SK-N-SH treated with all-trans-retinoic acid at 6 μM for 48 hours (cell line): ENCODE measurements at regions not wholly inside any gene's neighbourhood (a gene's known extent, or its start where the extent isn't known, plus 50 kb on each side); places are given as distances from the start of the nearest gene placed in this dataset.

Source experiments
- BACH2 ChIP-seq: fragments of 250-450 bp; sonication (Bioruptor Pico); IDR thresholded peaks from 2 replicates; pipeline ENCODE4 v1.9.0; 2021; ENCODE audit warnings: mild to moderate bottlenecking, borderline replicate concordance
- ISL1 ChIP-seq: fragments of 250-450 bp; sonication (Bioruptor Pico); IDR thresholded peaks from 2 replicates; pipeline ENCODE4 v2.1.2; 2022; ENCODE audit warnings: mild to moderate bottlenecking, moderate library complexity
- OSR1 ChIP-seq: fragments of 250-450 bp; sonication (Bioruptor Pico); IDR thresholded peaks from 2 replicates; pipeline ENCODE4 v1.8.0; 2022; ENCODE audit warnings: moderate library complexity, mild to moderate bottlenecking, inconsistent platforms
- RARB ChIP-seq: fragments of 250-450 bp; sonication (Bioruptor Pico); IDR thresholded peaks from 2 replicates; pipeline ENCODE4 v1.8.0; 2021; ENCODE audit warnings: mild to moderate bottlenecking, moderate library complexity
- ZFP3 ChIP-seq: fragments of 250-450 bp; sonication (Bioruptor Pico); IDR thresholded peaks from 2 replicates; pipeline ENCODE4 v1.5.0; 2020; ENCODE audit warnings: mild to moderate bottlenecking, moderate library complexity
- ZFP30 ChIP-seq: fragments of 450-650 bp; formaldehyde crosslinking; IDR thresholded peaks from 2 replicates; pipeline ENCODE4 v1.5.0; 2022; ENCODE audit warnings: mild to moderate bottlenecking, moderate library complexity
- ZNF70 ChIP-seq: fragments of 450-650 bp; formaldehyde crosslinking; IDR thresholded peaks from 2 replicates; pipeline ENCODE4 v1.5.0; 2020; ENCODE audit warnings: mild to moderate bottlenecking, moderate library complexity
- TF ChIP-seq, protein P1 (sequence below): fragments of 250-450 bp; sonication (Bioruptor Pico); IDR thresholded peaks from 2 replicates; pipeline ENCODE4 v1.5.1; 2020; ENCODE audit warnings: low read depth, mild to moderate bottlenecking, moderate library complexity
- TF ChIP-seq, protein P2 (sequence below): fragments of 250-450 bp; sonication (Bioruptor Pico); IDR thresholded peaks from 2 replicates; pipeline ENCODE4 v1.8.0; 2021; ENCODE audit warnings: low read depth, mild to moderate bottlenecking, moderate library complexity, borderline replicate concordance

DNA sequence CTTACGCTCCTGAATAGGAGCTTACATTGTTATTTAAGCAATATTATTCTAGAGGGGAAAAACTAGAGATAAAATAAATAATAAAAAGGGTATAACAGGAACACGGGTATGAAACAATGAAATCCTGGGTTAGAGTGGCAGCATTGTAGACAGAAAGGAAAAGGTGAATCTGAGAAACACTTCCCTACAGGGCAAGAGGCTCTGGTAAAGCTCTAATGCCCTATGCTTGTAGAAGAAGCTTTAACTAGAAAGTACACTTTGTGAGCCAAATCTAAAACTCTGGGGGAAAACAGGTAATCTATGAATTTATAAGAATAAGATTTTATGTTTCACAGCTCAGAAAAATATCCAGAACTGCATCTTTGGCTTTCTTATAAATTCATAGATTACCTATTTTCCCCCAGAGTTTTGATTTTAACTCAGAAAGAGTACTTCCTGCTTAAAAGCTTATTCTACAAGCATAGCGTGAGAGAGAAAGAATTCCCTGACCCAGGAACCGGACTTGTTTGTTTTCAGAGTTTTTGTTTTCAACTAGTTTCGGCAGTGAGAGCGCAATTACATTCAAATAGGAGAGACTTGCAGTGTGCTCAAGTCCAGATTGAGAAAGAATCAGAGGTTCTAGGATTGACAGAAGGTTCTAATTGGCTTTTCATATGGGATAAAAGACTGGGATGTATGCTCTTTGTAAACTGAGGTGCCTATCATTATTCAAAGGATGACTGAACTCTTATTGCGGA, 651.0 kb upstream of the RORB start:
- TF ChIP-seq ISL1, result no peak
- TF ChIP-seq ZFP30 (CRISPR knock-in tag), result no peak
- TF ChIP-seq, protein P1, sequence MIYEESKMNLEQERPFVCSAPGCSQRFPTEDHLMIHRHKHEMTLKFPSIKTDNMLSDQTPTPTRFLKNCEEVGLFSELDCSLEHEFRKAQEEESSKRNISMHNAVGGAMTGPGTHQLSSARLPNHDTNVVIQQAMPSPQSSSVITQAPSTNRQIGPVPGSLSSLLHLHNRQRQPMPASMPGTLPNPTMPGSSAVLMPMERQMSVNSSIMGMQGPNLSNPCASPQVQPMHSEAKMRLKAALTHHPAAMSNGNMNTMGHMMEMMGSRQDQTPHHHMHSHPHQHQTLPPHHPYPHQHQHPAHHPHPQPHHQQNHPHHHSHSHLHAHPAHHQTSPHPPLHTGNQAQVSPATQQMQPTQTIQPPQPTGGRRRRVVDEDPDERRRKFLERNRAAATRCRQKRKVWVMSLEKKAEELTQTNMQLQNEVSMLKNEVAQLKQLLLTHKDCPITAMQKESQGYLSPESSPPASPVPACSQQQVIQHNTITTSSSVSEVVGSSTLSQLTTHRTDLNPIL (CRISPR knock-in tag), result no peak
- TF ChIP-seq, protein P2, sequence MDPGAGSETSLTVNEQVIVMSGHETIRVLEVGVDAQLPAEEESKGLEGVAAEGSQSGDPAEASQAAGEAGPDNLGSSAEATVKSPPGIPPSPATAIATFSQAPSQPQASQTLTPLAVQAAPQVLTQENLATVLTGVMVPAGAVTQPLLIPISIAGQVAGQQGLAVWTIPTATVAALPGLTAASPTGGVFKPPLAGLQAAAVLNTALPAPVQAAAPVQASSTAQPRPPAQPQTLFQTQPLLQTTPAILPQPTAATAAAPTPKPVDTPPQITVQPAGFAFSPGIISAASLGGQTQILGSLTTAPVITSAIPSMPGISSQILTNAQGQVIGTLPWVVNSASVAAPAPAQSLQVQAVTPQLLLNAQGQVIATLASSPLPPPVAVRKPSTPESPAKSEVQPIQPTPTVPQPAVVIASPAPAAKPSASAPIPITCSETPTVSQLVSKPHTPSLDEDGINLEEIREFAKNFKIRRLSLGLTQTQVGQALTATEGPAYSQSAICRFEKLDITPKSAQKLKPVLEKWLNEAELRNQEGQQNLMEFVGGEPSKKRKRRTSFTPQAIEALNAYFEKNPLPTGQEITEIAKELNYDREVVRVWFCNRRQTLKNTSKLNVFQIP (CRISPR knock-in tag), result no peak
- no peak for TF ChIP-seq RARB (CRISPR knock-in tag)
- no peak for TF ChIP-seq BACH2 (CRISPR knock-in tag)
- TF ChIP-seq OSR1 (CRISPR knock-in tag), result no peak
- no peak for TF ChIP-seq ZNF70 (CRISPR knock-in tag)
- no peak for TF ChIP-seq ZFP3 (CRISPR knock-in tag)
